CD4-positive, alpha-beta T cell treated with Interleukin-15 for 1 hour (primary cell): ENCODE measurements at regions not wholly inside any gene's neighbourhood (a gene's known extent, or its start where the extent isn't known, plus 50 kb on each side); places are given as distances from the start of the nearest gene placed in this dataset.

Experiments
- DNase-seq: peaks from one replicate; pipeline ENCODE4 v3.0.0-alpha.2; 2020

GRCh38 chr3:107892955-107893624 is 197.7 kb downstream of the CD47 start:
- DNase-seq = no peak

GRCh38 chr3:107884719-107885460 is 205.9 kb downstream of the CD47 start:
- no peak for DNase-seq

GRCh38 chr3:107884028-107884427 is 206.8 kb downstream of the CD47 start:
- DNase-seq = no peak

GRCh38 chr3:107882881-107883280 is 207.9 kb downstream of the CD47 start:
- no peak for DNase-seq

DNA sequence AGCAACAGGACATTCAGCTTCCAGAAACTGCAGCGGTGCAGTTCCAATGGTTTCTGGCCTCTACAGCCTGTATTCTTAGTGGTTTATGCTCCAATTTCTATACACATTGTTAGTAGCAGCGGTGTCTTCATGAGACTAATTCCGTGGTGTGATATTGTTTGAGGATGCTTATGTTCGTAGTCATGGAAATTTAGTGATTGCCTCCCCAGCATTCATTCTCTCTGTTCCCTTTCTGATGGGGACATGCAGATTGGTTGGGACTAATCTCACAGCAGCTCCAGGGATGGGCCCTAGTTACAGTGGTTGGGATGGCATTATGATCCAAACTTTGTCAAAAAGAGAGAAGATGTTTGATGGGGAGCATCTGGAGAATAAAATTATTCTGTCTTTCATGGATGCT is 208.6 kb downstream of the CD47 start:
- no peak for DNase-seq

- DNase-seq = no peak
Measured at GRCh38 chr3:107881509-107881908, 209.3 kb downstream of the CD47 start.

GRCh38 chr3:107880702-107881101 is 210.1 kb downstream of the CD47 start:
- no peak for DNase-seq

- DNase-seq = no peak
Measured at GRCh38 chr3:107877936-107878335, 212.9 kb downstream of the CD47 start.

- DNase-seq = no peak
Measured at GRCh38 chr3:107870943-107871638, 219.7 kb downstream of the CD47 start.

DNA sequence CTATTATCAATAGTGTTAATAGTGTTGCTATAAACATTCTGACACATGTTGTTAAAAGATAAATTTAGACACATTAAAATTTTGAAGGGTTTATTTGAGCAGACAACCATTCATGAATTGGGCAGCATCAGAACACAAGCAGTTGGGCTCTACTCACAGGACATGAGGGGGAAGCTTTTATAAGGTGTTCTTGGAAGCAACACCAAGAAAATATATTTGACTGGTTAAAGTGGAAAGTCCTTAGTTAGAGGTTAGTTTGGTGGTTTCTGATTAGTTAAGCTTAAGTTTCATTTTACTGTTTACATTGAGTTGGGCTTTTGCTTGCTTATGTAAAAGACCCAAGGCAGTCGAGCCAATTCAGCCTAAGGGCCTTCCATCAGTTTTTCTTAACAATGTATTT is 220.7 kb downstream of the CD47 start:
- no peak for DNase-seq

DNA sequence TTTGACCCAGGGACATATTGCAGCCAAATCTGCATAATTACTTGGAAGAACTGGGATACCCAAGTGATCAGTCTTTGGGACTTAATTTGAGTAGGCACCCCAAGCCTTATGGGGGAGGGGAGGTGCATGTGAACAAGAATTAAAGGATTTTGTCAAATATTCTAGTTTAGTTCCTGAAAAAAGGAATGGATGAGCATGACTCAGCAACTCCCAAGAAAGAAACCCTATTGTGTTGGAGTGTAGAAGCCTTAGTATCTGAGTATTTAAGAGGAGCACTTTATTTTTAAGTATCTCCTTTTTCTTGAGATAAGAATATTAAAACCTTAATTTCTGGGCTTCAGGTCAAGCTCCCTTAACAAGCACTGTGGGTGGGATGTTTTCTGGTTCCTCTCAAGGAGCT is 222.4 kb downstream of the CD47 start:
- no peak for DNase-seq

- peak; percentile 32 for DNase-seq
Measured at GRCh38 chr3:107861904-107862303, 228.9 kb downstream of the CD47 start.

DNA sequence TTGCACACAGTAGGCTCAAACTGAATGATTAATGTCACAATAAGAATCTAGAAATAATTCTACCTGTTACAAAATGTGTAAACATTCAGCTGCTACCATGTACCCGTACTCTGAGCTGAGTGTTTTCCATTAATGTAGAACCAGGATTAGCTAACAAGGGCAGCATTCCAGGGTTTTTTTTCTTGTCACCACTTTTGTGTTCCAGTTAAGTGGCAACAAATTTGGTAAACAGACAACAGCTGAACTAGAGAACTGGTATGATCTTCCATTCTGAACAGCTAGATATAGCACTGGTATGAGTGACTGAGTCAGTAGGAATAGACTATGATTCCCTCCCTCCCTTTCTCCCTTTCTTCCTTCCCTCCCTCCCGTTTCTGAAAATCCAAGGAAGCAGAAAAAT is 229.4 kb downstream of the CD47 start:
- DNase-seq = no peak
